ENCODE measurements at regions not wholly inside any gene's neighbourhood (a gene's known extent, or its start where the extent isn't known, plus 50 kb on each side); places are given as distances from the start of the nearest gene placed in this dataset.

DNA sequence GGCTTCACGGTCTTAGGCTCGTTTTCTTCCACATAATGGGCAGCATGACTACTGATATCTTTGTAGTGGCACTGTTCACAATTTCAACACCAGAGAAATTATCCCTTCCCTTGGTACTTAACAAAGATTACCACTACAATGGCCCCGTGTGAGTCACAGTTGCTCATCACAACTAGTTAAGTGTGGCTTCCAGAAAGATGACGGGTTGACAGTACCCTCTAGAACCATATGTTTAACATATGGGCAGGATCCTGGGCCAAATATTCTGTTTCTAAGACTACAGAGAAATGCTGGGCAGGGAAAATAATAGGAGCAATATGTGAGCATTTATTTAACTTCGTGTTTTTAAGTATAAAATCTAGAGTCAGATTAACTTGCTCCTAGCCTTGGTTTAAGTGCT is 780.1 kb upstream of the LINC00305 start:
- Histone ChIP-seq H3K4me3 (ENCODE audit: low read depth, low read length) (no peak overlapping the region), H3K9me3 (ENCODE audit: control insufficient read depth, low read length) (no peaks in the 10 kb centered on the region), H3K9ac (no peak overlapping the region), H3K4me2 (ENCODE audit: low read length) (no peak overlapping the region), H3K4me1 (no peaks in the 10 kb centered on the region), H3K79me2 (no peaks in the 10 kb centered on the region), H3K27me3 (ENCODE audit: control insufficient read depth, insufficient read depth, low read length) (no peaks in the 10 kb centered on the region), H2AFZ (no peak overlapping the region), H3K36me3 (ENCODE audit: control insufficient read depth, insufficient read depth, low read length) (no peaks in the 10 kb centered on the region), H3K27ac (no peak overlapping the region)
- TF ChIP-seq, protein P1, sequence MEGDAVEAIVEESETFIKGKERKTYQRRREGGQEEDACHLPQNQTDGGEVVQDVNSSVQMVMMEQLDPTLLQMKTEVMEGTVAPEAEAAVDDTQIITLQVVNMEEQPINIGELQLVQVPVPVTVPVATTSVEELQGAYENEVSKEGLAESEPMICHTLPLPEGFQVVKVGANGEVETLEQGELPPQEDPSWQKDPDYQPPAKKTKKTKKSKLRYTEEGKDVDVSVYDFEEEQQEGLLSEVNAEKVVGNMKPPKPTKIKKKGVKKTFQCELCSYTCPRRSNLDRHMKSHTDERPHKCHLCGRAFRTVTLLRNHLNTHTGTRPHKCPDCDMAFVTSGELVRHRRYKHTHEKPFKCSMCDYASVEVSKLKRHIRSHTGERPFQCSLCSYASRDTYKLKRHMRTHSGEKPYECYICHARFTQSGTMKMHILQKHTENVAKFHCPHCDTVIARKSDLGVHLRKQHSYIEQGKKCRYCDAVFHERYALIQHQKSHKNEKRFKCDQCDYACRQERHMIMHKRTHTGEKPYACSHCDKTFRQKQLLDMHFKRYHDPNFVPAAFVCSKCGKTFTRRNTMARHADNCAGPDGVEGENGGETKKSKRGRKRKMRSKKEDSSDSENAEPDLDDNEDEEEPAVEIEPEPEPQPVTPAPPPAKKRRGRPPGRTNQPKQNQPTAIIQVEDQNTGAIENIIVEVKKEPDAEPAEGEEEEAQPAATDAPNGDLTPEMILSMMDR (IDR thresholded peaks at IDR 0.05), result no peak

DNA sequence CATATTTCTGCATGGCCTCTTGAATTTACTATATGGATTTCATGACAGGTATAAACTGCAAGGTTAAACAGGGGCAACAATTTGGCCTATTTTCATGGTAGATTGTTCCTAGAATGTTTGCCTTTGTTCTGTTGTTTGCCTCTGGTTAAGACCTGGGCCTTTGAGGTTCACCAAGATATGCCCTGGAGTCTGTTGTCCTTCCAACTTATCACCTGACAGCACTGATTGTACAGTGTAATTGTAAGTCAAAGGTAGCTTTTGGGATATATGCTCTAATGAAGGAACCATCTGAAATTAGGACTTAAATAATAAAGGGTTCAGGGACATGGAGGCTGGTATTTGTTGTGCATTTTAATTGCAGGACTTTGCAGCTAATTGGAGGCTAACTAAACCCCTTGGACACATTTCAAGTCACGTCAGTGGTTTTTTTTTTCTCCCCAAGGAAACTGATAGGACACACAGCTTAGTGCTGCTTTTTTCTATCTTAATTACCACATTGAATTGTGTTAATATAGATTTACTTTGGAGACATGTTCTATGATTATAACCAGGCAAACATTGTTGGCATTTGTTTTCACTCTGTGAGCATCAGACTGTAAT is 771.2 kb upstream of the LINC00305 start:
- no peaks in the 10 kb centered on the region for H3K79me2 ChIP-seq
- H3K4me1 ChIP-seq, result no peaks in the 10 kb centered on the region
- no peaks in the 10 kb centered on the region for H3K36me3 ChIP-seq (ENCODE audit: control insufficient read depth, insufficient read depth, low read length)
- H3K27me3 ChIP-seq (ENCODE audit: control insufficient read depth, insufficient read depth, low read length), result no peaks in the 10 kb centered on the region
- no peak overlapping the region for H2AFZ ChIP-seq
- H3K27ac ChIP-seq, result no peak overlapping the region
- H3K4me3 ChIP-seq (ENCODE audit: low read depth, low read length), result no peak overlapping the region
- no peaks in the 10 kb centered on the region for H3K9me3 ChIP-seq (ENCODE audit: control insufficient read depth, low read length)
- TF ChIP-seq, protein P1 (IDR thresholded peaks at IDR 0.05), result no peak
- no peak overlapping the region for H3K9ac ChIP-seq
- no peak overlapping the region for H3K4me2 ChIP-seq (ENCODE audit: low read length)

DNA sequence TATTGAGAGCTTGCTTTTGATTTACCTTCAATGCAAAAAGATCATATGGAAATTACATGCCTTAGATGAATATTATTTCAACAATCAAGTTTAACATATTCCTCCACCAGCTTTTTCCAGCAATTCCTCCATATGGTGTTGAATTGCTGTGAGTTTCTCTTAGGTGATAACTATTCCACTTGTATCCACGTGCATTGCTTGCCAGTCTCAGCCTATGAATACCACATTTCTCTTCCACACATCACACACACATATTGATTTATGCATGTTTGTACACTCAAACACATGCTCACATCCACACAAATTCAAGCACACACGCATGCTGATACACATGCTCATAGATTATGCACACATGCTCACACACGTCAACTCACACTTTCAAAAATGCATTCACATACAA is 770.0 kb upstream of the LINC00305 start:
- Histone ChIP-seq H3K27me3 (ENCODE audit: control insufficient read depth, insufficient read depth, low read length) (no peaks in the 10 kb centered on the region), H3K4me3 (ENCODE audit: low read depth, low read length) (no peak overlapping the region), H3K79me2 (no peaks in the 10 kb centered on the region), H2AFZ (no peak overlapping the region), H3K9me3 (ENCODE audit: control insufficient read depth, low read length) (no peaks in the 10 kb centered on the region), H3K27ac (no peak overlapping the region), H3K4me1 (no peaks in the 10 kb centered on the region), H3K4me2 (ENCODE audit: low read length) (no peak overlapping the region), H3K36me3 (ENCODE audit: control insufficient read depth, insufficient read depth, low read length) (no peaks in the 10 kb centered on the region), H3K9ac (no peak overlapping the region)
- TF ChIP-seq, protein P1 (IDR thresholded peaks at IDR 0.05), result no peak

DNA sequence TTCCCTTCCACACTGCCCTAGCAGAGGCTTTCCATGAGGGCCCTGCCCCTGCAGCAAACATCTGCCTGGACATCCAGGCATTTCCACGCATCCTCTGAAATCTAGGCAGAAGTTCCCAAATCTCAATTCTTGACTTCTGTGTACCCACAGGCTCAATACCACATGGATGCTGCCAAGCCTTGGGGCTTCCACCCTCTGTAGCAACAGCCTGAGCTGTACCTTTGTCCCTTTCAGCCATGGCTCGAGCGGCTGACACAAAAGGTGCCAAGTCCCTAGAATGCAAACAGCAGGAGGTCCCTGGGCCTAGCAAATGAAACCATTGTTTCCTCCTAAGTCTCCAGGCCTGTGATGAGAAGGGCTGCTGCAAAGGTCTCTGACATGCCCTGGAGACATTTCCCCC is 744.5 kb upstream of the LINC00305 start:
- TF ChIP-seq, protein P1 (IDR thresholded peaks at IDR 0.05), result no peak
- no peak overlapping the region for H3K4me3 ChIP-seq (ENCODE audit: low read depth, low read length)
- no peak overlapping the region for H2AFZ ChIP-seq
- no peaks in the 10 kb centered on the region for H3K4me1 ChIP-seq
- H3K27ac ChIP-seq, result no peak overlapping the region
- no peaks in the 10 kb centered on the region for H3K36me3 ChIP-seq (ENCODE audit: control insufficient read depth, insufficient read depth, low read length)
- no peaks in the 10 kb centered on the region for H3K9me3 ChIP-seq (ENCODE audit: control insufficient read depth, low read length)
- no peak overlapping the region for H3K4me2 ChIP-seq (ENCODE audit: low read length)
- H3K9ac ChIP-seq, result no peak overlapping the region
- H3K79me2 ChIP-seq, result no peaks in the 10 kb centered on the region
- no peaks in the 10 kb centered on the region for H3K27me3 ChIP-seq (ENCODE audit: control insufficient read depth, insufficient read depth, low read length)

DNA sequence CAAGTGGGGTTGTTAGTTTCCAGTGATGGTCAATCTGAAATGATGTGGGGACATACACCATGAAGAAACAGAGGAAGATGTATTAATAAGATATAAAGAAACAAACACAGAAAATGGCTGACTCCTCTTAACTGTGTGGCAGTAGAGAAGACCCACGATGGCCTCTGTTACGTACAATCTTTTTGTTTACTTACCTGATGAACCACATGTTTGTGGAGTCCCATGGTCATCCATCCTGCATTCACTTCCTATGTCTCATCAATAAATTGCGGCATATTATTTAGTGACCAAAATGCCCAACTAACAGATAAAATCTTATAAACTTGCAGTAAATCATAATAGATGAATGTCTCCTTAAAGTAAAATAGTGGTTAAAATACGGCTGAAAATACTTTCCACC is 740.1 kb upstream of the LINC00305 start:
- H3K79me2 ChIP-seq, result no peaks in the 10 kb centered on the region
- no peak overlapping the region for H3K9ac ChIP-seq
- H3K9me3 ChIP-seq (ENCODE audit: control insufficient read depth, low read length), result no peaks in the 10 kb centered on the region
- H3K27ac ChIP-seq, result no peak overlapping the region
- H3K4me2 ChIP-seq (ENCODE audit: low read length), result no peak overlapping the region
- H3K4me1 ChIP-seq, result no peaks in the 10 kb centered on the region
- no peak overlapping the region for H2AFZ ChIP-seq
- no peaks in the 10 kb centered on the region for H3K27me3 ChIP-seq (ENCODE audit: control insufficient read depth, insufficient read depth, low read length)
- H3K36me3 ChIP-seq (ENCODE audit: control insufficient read depth, insufficient read depth, low read length), result no peaks in the 10 kb centered on the region
- TF ChIP-seq, protein P1 (IDR thresholded peaks at IDR 0.05), result no peak
- H3K4me3 ChIP-seq (ENCODE audit: low read depth, low read length), result no peak overlapping the region
